Fibroblast of skin of left quadriceps (primary cell): ENCODE measurements at regions not wholly inside any gene's neighbourhood (a gene's known extent, or its start where the extent isn't known, plus 50 kb on each side); places are given as distances from the start of the nearest gene placed in this dataset.

Source experiments
- DNase-seq, 2 experiments: peaks; one replicate each; pipeline ENCODE4 v3.0.0-alpha.2; 2013; ENCODE audit warnings: low read depth in 2 of 2

DNA sequence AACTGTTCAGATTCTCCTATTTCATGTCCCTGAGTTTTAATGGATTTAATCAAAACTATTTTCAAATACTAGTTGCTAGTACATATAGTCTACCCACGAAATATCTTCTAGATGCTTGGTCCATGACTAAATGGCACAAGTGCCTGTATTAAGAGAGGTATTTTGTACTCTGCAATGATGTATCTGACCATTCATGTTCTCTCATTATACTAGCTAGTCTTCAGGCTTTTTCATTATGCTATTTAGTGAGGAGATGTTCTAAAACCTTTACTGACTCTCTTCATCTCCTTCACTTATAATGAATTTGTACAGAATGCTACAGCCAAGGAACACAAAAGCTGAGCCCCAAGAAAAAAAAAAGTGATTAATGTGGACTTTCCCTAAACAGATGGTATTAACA lies 222.5 kb downstream of the AHR start:
- DNase-seq = no peak

DNA sequence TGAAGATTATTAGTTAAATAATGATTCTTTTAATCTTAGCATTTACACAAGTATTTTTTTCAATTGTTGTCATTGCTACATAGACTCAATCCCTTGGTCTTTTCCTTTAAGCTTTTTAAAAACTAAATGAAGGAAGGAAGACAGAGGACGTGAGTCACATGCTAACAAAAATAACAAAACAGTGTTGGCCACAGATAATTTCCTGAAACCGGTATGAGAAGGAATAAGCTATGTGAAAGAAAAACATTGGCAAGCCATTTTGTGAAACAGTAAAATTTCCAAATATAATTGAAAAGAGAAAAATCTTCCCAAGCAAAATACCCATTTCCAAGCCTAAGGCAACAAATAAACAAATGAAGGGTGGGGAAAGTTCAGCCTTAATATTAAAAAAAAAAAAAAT lies 223.0 kb downstream of the AHR start:
- peak in 1 of 2 experiments; percentile 41 for DNase-seq

DNA sequence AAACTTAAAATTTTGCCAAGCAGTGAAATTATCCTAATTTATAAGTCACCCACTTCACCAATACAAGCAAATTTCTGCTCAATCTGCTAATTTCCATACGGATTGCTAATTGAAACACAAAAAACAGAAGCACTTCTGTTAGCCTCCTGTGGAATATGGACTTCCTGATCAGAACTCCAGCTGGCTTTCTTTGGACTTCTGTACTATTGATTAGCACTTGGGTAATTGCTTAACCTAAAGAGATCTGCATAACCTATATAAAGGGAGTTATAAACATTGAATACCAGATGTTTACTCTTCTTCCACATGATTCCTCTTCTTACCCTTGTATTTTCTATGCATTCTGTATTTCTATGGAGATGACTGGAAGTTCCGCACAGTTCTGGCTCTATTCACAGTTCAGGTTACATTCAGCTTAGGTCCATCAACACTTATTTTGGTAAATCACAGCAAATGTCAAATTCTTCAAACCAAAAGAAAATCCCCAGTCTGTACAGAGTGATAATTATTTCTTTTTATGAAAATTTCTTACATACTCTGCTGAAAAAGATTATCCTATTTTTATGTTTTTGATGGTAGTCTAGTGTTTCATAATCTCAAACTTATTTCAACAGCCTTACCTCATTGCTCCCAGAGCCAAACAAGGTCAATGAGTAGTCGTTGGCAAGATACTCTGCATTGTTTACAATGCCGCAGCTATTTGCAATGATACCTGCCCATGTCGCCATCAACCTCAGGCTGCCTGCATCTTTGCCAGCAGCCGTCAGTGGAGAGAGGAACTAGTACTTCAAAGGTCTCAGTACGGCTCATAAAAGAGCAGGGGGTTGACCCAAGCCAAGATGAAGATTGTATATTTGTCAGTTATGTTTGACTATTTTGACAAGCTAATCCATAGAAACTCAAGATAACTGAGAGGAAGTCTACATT lies 225.6 kb downstream of the AHR start:
- peak in 1 of 2 experiments; percentile 37 for DNase-seq

DNA sequence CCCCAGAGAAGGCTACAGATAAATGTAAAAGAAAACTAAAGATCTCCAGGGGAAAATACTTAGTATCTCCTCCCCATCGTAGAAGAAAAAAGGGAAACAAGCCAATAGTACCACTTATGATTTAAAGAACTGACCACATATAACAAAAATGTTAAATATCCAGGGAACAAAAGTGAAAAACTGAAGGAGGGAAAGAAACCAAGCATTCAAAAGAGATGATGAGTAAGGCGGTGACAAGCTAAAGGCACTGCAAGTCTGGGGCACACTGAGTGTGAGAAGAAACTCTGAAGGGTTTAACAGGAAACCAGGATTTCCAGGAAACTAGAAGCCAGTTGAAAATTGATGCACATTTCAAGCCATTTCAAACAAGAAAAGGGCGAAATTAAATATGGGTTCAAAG lies 226.3 kb downstream of the AHR start:
- peak in 1 of 2 experiments; percentile 46 for DNase-seq

DNA sequence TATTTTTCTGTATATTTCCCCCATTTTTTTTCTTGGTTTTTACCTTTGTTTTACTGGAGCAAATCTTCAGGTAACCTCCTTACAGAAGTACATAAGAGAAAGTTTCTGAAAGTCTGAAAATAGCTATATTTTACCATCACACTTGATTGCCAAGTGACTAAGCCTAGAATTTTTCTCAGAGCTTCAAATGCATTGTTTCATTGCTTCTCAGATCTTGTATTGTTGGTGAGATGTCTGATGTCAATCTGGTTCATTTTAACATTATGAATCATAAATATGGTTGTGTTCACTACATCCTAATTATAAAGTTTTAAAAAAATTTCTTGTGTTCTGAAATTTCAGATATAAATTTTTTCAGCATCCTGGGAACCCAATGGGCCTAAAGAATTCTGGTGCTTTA lies 228.2 kb downstream of the AHR start:
- no peak for DNase-seq

DNA sequence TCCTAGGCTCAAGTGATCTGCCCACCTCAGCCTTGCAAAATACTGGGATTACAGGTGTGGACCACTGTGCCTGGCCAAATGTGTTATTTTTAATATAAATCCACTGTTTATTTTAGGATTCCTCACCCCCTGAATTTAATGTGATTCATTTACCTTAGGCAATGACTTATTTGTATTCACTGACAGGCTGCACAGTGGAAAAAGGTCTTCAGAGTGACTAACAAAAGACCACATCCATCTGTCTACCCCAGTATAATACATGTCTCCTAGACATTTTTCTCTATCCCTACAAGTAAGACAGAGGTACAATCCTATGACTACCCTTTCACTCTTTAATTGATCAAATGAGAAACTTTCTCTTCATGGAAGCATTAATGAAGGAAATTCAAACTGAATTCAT lies 230.2 kb downstream of the AHR start:
- no peak for DNase-seq

DNA sequence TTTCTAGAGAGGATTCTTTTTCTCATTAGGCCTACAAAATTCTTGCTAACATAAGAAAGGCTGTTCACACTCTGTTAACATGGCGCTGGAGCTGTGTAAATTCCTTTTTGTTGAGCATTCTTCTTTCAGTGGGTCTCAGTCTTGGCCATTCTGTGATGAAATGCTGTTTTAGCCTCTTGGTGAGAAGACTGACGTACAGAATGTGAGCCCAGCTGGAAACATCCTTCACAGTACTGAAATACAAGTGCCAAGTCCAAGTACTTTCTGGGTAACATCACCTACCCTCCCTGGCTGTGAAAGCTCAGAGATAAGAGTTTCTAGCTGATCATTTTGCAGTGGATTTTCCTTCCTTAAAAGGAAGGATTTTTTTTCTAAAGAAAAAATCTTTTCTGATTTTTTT lies 231.8 kb downstream of the AHR start:
- no peak for DNase-seq

DNA sequence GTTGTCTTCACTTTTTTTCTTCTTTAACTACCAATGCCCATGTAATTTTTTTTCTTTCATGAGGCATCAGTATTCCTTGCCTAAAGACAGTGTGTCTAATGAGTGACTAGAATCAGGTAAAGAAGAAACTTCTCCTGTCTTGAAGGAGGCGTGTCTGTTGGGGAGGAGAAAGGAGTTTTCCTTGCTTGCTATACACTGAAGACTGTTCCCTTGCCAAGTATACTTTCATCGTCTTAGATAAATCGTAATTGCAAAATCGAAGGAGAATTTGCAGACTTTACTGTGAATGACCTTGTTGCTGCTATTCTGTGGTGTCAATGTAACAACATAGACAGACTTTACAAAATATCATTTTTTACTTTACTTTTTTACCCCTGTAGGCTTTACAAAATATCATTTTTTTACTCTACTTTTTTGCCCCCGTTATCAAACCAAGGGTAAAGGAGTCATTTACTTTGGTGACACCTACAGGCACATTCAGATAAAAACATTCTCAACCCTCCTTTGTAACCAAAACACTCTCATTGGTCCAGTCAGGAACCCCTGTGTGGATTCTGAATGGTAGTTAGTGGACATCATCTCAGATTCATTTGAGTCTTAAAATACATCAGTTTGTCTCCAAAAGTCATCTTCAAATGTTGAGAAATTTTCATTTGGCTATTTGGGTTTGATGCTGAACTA lies 232.4 kb downstream of the AHR start:
- no peak for DNase-seq

DNA sequence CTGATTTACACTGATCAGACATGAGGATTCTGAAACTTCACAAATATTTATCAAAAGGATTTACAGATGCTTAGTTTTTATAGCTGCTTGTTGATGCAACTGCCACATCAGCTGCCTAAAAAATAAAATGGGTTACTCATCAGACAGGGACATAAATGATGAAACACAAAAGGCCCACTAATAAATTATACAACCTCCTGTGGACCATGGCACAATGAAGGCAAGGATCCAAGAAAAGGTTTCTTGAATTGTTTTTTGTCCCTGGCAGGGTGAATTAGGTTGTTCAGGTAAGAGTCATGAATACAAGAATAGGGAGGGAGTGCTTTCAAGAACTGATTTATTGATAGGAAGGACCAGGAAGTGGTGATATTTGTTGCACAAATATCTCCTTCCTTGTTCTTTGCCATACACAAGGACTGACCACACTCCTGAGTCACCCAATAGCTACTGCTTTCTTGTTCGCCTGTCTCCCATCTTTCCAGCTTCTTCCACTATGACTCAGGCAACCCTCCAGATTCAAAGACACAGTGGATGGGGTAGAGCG lies 234.5 kb downstream of the AHR start:
- peak; percentile 82 for DNase-seq

DNA sequence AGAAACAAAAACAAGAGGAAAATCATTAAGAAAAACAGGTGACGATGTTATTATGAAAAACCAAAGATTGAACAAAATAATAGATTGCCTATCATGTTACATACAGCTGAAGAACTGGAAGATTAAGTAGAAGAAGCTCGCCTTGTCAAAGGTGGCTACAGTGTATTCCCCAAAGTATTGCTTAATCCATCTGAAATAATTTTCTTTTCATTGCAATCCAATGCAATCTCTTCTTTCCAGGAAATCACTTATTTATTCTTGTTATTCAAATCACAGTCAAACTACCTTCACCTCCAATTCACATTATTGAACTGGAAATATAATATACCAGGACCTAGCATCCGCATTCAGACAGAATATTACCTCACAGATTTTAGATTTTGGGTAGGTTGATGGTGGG lies 235.9 kb downstream of the AHR start:
- no peak for DNase-seq

DNA sequence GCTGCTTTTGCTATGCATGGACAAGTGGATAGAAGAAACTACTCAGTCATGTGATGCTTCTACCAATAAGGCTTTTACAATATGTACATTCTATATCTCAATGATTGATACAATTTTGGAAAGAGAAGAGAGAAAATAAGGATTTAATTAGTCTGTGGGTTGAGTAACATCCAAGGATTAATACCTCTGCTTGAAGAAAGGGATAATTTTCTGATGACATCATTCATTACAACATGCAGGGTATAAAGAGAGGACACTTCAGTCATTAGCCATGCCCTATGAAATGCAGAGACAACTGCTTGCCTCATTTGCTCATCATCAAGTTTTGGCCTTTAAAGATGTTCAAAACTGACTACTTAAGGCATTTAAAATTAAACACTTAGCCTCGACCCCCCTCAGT lies 237.3 kb downstream of the AHR start:
- peak; percentile 84 to 87 for DNase-seq

DNA sequence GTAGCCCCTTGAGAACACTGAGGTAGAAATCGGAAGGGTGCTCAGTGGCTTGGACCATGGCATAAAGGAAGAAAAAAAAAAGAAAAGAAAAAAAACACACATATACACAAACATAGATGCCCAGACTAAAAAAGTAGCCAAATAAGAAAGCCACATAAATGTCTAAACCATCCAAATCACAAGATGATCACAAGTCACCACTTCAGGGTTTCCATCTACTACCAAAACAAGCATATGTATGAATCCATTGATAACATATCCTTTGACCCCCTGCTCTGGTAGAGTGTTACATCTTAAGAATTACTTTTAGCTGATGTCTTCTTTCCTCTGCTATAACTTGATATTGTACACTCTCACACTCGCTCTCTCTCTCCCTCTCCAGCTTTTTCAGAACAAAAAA lies 245.9 kb downstream of the AHR start:
- no peak for DNase-seq

DNA sequence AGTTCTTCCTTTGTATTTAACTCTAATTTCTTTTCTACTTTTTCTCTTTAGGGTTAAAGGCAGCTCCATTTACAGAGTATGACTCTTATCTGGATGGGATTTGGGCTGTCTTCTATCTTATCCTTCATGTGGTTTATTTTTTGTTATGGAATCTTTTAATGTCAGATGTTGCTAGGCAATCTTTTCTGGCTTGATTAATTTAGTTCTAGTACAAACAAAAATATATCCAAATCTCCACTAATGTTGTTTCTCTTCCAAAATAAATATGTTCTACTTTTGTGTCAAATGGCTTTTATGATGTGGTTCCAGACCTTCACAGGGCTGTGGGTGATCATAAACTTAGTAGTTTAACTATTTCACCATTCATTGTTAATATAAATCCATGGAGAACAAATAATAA lies 246.9 kb downstream of the AHR start:
- no peak for DNase-seq

DNA sequence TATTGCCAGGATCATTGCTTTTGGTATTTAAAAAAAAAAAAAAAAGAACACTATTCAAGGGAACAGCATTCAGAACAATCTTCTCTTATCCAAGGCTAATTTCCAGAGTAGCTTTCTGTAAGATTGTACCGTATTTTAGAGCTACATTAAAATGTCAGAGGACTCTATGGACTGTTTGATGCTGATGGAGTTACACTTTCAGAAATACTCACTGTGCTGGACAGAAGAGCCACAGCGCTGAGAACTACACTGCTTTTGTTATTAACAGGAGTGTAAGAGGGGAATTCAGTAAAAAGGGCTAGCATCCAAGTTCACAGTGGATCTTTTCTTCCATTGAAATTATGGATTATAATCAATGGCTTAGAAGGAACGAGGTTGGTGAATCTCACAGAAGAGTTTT lies 247.7 kb downstream of the AHR start:
- DNase-seq = no peak

DNA sequence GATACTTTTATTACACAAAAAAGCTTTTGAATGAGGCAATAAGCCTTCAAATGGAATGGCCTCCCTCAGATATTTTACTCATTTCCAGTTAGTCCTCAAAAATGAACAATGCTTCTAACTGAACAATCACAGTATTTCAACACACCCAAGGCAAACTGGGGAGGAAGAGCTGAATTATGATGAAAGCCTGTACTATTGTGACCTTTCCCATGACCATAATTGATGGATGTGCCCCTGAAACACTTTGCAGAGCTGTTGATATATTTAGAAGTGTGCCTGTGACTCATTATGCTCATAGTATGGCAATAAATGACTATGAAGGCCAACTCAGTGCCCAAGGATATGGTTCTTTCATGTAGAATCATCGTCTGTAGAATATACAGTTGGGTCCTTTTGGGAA lies 248.1 kb downstream of the AHR start:
- DNase-seq = peak; percentile 73 to 74

DNA sequence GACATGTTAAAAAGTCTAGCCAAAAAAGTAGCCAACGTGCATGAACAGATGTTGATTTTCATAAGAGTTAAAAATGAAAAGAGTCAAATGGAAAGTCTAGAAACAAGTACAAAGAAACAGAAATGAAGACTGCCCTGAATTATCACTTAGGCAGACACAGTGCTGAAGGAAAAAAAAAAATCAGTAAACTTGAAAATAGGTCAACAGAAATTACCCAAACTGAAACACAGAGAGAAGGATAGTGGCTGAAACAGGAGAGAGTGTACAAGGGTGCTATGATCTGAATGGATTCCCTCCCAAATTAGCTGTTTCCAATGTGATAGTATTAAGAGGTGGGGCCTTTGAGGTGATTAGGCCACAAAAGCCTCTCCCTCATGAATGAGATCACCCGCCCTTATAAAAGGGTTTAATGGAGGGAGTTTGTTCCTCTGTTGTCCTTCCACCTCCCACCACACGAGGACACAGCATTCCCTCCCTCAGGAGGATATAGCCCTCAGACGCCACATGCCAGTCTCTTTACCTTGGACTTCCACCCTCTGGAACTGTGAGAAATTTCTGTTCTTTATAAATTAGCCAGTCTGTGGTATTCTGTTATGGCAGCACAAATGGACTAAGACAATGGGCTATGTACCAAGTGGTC lies 249.7 kb downstream of the AHR start:
- no peak for DNase-seq

DNA sequence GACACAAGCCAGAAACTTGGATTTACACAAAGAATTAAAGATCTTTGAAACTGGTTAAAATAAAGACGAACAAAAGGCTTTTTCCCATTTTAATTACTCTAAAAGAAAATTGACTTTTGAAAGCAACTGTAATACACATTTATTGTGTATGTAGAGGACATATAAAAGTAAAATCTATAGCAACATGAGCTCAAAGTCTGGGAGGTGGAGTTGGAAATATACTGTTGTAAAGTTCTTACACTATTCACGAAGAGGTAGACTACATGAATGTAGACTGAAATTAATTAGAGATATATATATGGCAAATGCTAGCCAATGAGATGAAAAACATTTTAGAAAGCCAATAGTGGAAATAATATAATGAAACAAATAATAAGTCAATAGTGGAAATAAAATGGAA lies 251.0 kb downstream of the AHR start:
- no peak for DNase-seq

DNA sequence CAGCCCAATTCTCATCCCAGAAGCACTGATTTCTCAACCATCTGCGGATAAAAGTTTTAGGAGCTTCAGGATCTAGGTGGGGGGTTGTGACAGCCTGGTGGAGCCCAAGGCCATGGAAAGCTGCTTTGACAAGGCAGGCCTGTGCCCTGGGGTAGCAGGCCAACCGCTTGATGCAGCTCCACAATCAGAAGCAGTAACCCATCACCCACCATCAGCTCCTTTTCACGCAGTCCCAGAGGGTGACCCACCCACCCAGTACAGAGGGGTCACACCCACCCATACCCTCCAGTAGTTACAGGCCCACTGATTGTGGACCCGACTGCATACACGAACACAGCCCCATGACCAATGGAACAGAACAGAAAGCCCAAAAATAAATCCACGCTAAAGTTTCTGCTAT lies 253.9 kb downstream of the AHR start:
- no peak for DNase-seq

DNA sequence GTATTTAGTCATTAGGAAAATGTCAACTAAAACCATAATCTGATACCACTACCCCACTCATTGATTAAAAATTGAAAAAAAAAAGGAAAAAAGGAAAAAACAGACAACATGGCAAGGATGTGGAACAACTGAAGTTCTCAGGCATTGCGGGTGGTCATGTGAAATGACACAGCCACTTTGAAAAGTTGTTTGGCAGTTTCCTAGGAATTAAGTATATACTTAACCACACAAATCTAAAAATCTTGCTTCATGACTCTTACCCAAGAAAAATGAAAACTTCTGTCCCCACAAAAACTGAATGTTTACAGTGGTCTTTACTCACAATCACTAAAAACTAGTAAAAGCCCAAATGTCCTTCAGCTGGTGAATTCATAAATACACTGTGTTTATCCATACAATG lies 254.5 kb downstream of the AHR start:
- no peak for DNase-seq

DNA sequence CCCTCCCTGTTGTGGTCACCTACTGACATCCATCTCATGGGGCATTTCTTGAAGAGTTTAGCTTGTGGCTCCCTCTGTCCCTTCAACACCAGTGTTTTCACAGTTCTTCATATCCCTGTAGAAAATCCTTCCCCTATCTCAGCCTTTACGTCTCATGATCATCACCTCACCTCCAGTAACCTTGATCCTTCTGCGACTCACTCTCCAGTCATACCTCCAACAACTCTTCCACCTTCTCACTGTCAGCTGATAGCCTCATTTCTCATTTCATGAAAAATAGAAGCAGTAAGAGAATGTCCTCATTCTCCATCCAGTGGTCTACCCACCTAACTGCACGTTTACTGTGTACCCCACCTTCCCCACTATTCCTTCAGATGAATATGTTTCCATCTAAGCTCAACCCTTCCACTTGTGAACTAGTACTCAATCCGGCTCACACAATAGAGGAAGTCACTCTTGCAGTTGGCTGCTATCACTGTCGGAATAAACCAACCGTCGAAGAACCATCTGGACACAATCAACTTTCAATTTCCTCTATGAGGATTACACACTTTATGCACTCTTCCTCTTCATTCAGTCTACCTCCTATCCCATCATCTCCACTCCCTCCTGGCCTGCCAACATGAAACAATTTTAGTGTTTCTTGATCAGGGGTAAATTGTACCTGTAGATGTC lies 256.0 kb downstream of the AHR start:
- DNase-seq = no peak

DNA sequence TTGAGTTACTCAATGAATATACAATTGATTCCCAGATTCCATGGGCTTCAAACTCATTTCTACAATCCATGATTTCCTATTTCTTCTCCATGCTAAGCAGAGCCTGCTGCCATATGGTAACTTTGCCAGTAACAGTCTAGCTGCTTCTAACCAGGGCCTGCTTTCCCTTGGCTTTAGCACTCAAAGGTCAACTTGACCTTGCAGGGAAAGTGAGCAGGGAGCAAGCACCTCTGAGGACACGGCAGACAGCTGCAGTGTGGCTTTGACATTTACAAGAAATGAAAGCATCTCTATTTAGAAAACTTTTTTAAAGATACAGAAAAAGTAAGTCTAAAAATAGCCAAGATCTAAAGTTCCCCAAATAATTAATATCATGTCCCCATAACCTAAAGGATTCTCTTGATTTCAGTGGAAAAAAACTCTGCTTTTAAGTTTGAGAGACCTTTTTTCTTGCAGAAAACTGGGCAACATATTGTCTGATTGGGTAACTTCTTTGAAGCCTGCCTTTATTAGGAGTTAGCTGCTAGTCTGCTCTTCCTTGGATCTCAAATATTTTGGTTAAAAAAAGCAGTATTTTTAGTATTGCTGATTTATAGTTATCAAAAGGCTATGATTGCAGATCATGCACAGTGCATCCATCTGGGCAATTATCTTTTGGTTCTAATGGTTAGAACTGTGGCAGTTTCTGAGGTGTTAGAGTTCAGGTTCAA lies 257.9 kb downstream of the AHR start:
- no peak for DNase-seq
